ENCODE measurements at regions not wholly inside any gene's neighbourhood (a gene's known extent, or its start where the extent isn't known, plus 50 kb on each side); places are given as distances from the start of the nearest gene placed in this dataset.

DNA sequence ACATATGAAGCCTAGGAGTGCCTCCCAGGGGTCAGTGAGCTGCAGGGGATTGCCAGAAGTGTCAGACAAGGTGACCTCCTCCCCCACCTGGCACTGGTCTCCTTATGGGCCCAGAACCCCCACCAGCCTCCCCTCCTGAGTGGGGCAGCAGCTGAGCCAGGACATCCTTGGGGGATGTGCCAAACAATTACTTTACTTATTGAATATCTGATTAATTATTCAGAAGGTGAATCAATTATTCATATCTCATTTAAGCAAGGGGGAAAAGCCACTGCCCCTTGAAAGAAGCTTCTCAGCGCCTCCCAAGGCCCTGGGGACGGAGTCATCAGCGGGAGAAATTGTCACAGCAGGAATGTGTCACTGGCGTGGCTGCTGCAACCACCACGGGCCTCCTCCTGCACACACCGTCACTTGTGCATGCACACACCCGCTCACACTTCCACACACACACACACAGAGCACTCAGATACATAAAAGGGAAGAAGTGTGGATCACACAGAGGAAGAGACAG is 123.4 kb upstream of the MAFB start:
- no peak for ATAC-seq
- TF ChIP-seq ZNF8 (CRISPR knock-in tag; IDR thresholded peaks at IDR 0.05) (no peak), ARNTL (CRISPR knock-in tag; IDR thresholded peaks at IDR 0.05; ENCODE audit: borderline replicate concordance, low read depth) (no peak), OSR1 (CRISPR knock-in tag; IDR thresholded peaks at IDR 0.05) (no peak)

DNA sequence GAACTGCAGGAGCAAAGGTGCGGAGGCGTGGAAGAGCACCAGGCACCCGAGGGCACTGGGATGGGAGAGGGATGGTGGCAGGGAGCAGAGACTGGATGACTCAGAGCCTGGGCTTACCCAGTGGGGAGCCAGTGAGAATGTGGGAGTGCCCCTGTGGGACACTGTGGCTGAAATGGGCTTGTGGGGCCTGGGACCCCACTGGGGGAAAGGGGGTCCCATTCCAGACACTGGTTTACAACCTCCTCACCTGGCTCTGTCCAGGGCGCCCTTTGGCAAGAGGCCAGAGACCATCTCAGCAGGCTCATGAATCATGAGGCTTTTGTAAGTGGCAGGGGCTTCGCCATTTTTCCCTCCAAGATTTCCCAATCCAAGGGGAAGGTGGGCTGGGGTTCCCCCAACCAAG is 124.0 kb upstream of the MAFB start:
- TF ChIP-seq ZFP30 (CRISPR knock-in tag; IDR thresholded peaks at IDR 0.05) (no peak), GLIS3 (CRISPR knock-in tag; IDR thresholded peaks at IDR 0.05) (no peak), ZNF70 (CRISPR knock-in tag; IDR thresholded peaks at IDR 0.05) (no peak), ZNF8 (CRISPR knock-in tag; IDR thresholded peaks at IDR 0.05) (no peak), ZC3H10 (CRISPR knock-in tag; IDR thresholded peaks at IDR 0.05) (no peak), RARB (CRISPR knock-in tag; IDR thresholded peaks at IDR 0.05) (no peak)
- TF ChIP-seq, protein P1, sequence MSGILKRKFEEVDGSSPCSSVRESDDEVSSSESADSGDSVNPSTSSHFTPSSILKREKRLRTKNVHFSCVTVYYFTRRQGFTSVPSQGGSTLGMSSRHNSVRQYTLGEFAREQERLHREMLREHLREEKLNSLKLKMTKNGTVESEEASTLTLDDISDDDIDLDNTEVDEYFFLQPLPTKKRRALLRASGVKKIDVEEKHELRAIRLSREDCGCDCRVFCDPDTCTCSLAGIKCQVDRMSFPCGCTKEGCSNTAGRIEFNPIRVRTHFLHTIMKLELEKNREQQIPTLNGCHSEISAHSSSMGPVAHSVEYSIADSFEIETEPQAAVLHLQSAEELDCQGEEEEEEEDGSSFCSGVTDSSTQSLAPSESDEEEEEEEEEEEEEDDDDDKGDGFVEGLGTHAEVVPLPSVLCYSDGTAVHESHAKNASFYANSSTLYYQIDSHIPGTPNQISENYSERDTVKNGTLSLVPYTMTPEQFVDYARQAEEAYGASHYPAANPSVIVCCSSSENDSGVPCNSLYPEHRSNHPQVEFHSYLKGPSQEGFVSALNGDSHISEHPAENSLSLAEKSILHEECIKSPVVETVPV (CRISPR knock-in tag; IDR thresholded peaks at IDR 0.05): no peak
- ATAC-seq: no peak

DNA sequence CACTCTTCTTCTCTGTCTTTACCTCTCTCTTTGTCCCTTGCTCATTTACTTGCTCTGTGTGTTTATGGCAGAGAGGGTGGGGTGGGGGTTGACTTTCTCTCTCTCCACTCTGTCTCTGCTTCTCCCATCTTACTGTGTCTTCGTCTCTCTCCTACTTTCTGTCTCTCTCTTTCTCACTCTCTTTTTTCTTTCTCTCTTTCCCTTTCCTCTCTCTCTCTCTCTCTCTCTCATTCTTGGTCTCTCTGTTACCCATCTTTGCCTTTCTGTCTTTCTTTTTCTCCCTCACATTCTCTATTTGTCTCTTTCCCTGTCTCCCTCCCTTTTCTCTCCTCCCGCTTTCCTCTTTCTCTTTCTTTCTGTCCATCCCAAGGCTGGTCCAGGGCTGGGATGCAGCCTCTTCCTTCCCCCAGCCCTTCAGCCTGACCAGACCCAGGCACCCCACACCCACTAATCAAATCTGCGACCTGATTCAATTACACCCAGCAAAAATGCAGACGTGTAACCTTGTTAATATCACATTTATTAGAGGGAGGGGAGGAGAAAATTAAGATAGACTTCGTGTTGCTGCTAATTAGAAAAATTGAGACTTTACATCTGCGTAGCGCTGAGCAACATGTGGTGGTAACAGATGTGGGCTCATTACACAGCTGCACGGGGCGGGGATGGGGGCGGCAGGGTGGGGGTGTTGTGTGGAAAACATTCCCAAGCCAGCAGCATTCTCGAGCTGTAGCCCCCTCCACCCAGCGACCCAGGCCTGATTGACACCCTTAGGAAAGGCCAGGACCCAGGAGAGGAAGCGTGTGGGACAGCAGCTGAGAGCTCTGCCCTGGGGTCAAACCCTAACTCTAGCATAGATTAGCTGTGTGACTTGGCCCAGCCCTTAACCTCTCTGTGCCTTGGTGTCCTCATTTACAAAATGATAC is 124.9 kb upstream of the MAFB start:
- peak; percentile 37; the same call in 1 of the 2 replicates for TF ChIP-seq TCF4 (CRISPR knock-in tag; IDR thresholded peaks at IDR 0.05; ENCODE audit: borderline replicate concordance)
- no peak for TF ChIP-seq GLIS3 (CRISPR knock-in tag; IDR thresholded peaks at IDR 0.05)
- no peak for ATAC-seq

DNA sequence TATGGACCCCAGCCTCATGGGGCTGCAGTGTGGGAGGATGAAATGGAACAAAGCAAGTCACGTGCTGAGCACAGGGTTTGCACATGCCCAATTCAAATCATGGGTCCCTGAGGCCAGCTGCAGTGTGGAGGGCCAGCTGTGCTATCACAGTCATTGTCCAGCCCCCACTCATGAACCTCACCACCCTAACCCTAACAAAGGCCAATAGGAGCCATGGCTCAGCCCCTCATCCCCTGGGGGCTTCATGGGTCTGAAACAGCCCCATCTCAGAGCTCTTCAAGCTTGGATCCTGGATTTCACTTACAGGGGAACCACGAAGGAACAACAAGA is 125.6 kb upstream of the MAFB start:
- TF ChIP-seq GLIS3 (CRISPR knock-in tag; IDR thresholded peaks at IDR 0.05) (no peak), ISL1 (CRISPR knock-in tag; IDR thresholded peaks at IDR 0.05) (no peak), BACH2 (CRISPR knock-in tag; IDR thresholded peaks at IDR 0.05; ENCODE audit: borderline replicate concordance) (no peak), TOX (CRISPR knock-in tag; IDR thresholded peaks at IDR 0.05; ENCODE audit: borderline replicate concordance) (no peak), ZNF565 (CRISPR knock-in tag; conservative IDR thresholded peaks at IDR 0.05; ENCODE audit: low read depth) (no peak), ARNTL (CRISPR knock-in tag; IDR thresholded peaks at IDR 0.05; ENCODE audit: borderline replicate concordance, low read depth) (no peak), OSR1 (CRISPR knock-in tag; IDR thresholded peaks at IDR 0.05) (no peak), ZNF70 (CRISPR knock-in tag; IDR thresholded peaks at IDR 0.05) (no peak)
- TF ChIP-seq, protein P2, sequence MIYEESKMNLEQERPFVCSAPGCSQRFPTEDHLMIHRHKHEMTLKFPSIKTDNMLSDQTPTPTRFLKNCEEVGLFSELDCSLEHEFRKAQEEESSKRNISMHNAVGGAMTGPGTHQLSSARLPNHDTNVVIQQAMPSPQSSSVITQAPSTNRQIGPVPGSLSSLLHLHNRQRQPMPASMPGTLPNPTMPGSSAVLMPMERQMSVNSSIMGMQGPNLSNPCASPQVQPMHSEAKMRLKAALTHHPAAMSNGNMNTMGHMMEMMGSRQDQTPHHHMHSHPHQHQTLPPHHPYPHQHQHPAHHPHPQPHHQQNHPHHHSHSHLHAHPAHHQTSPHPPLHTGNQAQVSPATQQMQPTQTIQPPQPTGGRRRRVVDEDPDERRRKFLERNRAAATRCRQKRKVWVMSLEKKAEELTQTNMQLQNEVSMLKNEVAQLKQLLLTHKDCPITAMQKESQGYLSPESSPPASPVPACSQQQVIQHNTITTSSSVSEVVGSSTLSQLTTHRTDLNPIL (CRISPR knock-in tag; IDR thresholded peaks at IDR 0.05; ENCODE audit: low read depth): no peak
- TF ChIP-seq, protein P3, sequence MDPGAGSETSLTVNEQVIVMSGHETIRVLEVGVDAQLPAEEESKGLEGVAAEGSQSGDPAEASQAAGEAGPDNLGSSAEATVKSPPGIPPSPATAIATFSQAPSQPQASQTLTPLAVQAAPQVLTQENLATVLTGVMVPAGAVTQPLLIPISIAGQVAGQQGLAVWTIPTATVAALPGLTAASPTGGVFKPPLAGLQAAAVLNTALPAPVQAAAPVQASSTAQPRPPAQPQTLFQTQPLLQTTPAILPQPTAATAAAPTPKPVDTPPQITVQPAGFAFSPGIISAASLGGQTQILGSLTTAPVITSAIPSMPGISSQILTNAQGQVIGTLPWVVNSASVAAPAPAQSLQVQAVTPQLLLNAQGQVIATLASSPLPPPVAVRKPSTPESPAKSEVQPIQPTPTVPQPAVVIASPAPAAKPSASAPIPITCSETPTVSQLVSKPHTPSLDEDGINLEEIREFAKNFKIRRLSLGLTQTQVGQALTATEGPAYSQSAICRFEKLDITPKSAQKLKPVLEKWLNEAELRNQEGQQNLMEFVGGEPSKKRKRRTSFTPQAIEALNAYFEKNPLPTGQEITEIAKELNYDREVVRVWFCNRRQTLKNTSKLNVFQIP (CRISPR knock-in tag; IDR thresholded peaks at IDR 0.05; ENCODE audit: borderline replicate concordance, low read depth): no peak
- TF ChIP-seq, protein P1 (CRISPR knock-in tag; IDR thresholded peaks at IDR 0.05): no peak
- no peak for ATAC-seq

DNA sequence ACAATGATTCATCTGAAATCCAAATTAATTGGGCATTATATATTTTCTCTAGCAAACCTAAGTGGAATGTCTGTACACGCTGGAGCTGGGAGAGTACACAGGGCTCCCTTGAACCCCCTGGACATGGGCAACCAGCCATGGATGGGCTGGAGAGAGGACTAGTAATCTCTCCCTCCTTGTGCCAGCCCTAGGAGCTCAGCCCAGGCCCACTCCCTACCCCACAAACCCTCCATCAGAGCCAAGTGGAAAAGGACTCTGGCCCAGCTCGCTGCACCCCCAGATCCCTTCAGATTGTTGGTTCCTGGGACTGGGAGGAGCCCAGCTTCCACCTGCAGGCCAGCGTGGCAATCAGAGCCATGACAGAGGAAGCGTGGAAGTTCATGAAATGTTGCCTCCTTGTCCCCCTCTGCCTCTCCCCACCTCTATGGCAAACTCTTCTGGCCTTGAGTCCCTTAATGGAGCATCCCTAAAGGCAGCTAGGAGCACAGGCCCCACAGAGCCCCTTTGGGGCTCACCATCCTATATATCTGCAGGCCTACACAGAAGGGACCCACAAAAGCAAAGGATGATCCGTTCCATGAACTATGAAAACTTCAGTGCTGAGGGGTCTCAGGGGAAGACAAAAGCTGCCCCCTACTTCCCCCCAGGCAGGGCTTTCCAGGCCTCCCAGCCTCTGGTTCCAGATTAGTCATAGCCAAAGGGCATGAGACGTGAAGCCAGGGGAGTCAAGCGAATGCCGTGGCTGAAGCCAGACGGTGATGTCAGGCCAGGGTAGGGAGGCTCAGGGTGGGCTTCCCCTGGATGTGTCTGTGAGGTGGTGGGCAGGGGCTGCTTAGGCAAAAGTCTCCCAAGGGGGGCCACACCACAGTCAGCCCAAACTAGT is 126.4 kb upstream of the MAFB start:
- no peak for ATAC-seq
- TF ChIP-seq PPARA (CRISPR knock-in tag; IDR thresholded peaks at IDR 0.05; ENCODE audit: borderline replicate concordance) (no peak), ZNF70 (CRISPR knock-in tag; IDR thresholded peaks at IDR 0.05) (no peak), BACH2 (CRISPR knock-in tag; IDR thresholded peaks at IDR 0.05; ENCODE audit: borderline replicate concordance) (no peak)
- TF ChIP-seq, protein P1 (CRISPR knock-in tag; IDR thresholded peaks at IDR 0.05): no peak
- TF ChIP-seq, protein P4, sequence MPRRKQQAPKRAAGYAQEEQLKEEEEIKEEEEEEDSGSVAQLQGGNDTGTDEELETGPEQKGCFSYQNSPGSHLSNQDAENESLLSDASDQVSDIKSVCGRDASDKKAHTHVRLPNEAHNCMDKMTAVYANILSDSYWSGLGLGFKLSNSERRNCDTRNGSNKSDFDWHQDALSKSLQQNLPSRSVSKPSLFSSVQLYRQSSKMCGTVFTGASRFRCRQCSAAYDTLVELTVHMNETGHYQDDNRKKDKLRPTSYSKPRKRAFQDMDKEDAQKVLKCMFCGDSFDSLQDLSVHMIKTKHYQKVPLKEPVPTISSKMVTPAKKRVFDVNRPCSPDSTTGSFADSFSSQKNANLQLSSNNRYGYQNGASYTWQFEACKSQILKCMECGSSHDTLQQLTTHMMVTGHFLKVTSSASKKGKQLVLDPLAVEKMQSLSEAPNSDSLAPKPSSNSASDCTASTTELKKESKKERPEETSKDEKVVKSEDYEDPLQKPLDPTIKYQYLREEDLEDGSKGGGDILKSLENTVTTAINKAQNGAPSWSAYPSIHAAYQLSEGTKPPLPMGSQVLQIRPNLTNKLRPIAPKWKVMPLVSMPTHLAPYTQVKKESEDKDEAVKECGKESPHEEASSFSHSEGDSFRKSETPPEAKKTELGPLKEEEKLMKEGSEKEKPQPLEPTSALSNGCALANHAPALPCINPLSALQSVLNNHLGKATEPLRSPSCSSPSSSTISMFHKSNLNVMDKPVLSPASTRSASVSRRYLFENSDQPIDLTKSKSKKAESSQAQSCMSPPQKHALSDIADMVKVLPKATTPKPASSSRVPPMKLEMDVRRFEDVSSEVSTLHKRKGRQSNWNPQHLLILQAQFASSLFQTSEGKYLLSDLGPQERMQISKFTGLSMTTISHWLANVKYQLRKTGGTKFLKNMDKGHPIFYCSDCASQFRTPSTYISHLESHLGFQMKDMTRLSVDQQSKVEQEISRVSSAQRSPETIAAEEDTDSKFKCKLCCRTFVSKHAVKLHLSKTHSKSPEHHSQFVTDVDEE (CRISPR knock-in tag; IDR thresholded peaks at IDR 0.05): no peak
